DND-41 (cell line): ENCODE measurements at regions not wholly inside any gene's neighbourhood (a gene's known extent, or its start where the extent isn't known, plus 50 kb on each side); places are given as distances from the start of the nearest gene placed in this dataset.

Experiments
- ATAC-seq: fragments of 200-7000 bp; cut with Tn5 transposase; 3 replicates; pipeline ENCODE4 v1.9.1; 2021; ENCODE audit warnings: low read depth; ENCODE audit not compliant: insufficient read depth
- DNase-seq: peaks from one replicate; pipeline ENCODE4 v3.0.0-alpha.2; 2020
- H2AFZ ChIP-seq: 2 replicates; pipeline ENCODE4 v1.6.0; 2012; ENCODE audit warnings: low read depth, low read length
- H3K27ac ChIP-seq: 2 replicates; pipeline ENCODE4 v1.5.1; 2012; ENCODE audit warnings: low read length, inconsistent platforms
- H3K27me3 ChIP-seq: fragments of 200-600 bp; sonication (generic); 2 replicates; pipeline ENCODE4 v1.6.0; 2012; ENCODE audit warnings: low read length, mild to moderate bottlenecking, inconsistent platforms; ENCODE audit not compliant: insufficient read depth, poor library complexity
- H3K36me3 ChIP-seq: 2 replicates; pipeline ENCODE4 v1.5.1; 2012; ENCODE audit warnings: low read length, inconsistent platforms; ENCODE audit not compliant: insufficient read depth
- H3K4me1 ChIP-seq: 2 replicates; pipeline ENCODE4 v1.5.1; 2012; ENCODE audit warnings: mild to moderate bottlenecking, low read length; ENCODE audit not compliant: insufficient read depth
- H3K4me2 ChIP-seq: 2 replicates; pipeline ENCODE4 v1.6.0; 2012; ENCODE audit warnings: mild to moderate bottlenecking, moderate library complexity, low read length, inconsistent platforms; ENCODE audit not compliant: insufficient read depth
- H3K4me3 ChIP-seq, 2 experiments: fragments of 200-600 bp in 1 of 2; shearing (Covaris generic) in 1 of 2; 2 replicates each; pipeline ENCODE4 v1.5.1; 2012 to 2016; ENCODE audit warnings: inconsistent platforms in 2 of 2, low read length in 2 of 2, mild to moderate bottlenecking in 2 of 2, low read depth in 1 of 2, moderate library complexity in 1 of 2
- H3K79me2 ChIP-seq: 2 replicates; pipeline ENCODE4 v1.6.0; 2012; ENCODE audit warnings: low read length, inconsistent platforms; ENCODE audit not compliant: insufficient read depth
- H3K9ac ChIP-seq: 2 replicates; pipeline ENCODE4 v1.6.0; 2012; ENCODE audit warnings: low read depth, mild to moderate bottlenecking, inconsistent platforms, low read length, moderate library complexity
- H3K9me3 ChIP-seq: 2 replicates; pipeline ENCODE4 v1.5.1; 2012; ENCODE audit warnings: low read length, moderate library complexity, mild to moderate bottlenecking, inconsistent platforms; ENCODE audit not compliant: insufficient read depth, severe bottlenecking
- H4K20me1 ChIP-seq: 2 replicates; pipeline ENCODE4 v1.6.0; 2012; ENCODE audit warnings: low read length; ENCODE audit not compliant: insufficient read depth
- EZH2 ChIP-seq: IDR thresholded peaks from 3 replicates; pipeline ENCODE4 v1.6.1; 2012; ENCODE audit warnings: borderline replicate concordance, low read depth, mild to moderate bottlenecking, moderate library complexity, low read length, inconsistent platforms; ENCODE audit not compliant: severe bottlenecking
- TF ChIP-seq, protein P1 (sequence below): IDR thresholded peaks from 2 replicates; pipeline ENCODE4 v1.5.1; 2012; ENCODE audit warnings: borderline replicate concordance, low read length, moderate library complexity, mild to moderate bottlenecking; ENCODE audit not compliant: poor library complexity, severe bottlenecking; ENCODE audit errors: extremely low read depth

DNA sequence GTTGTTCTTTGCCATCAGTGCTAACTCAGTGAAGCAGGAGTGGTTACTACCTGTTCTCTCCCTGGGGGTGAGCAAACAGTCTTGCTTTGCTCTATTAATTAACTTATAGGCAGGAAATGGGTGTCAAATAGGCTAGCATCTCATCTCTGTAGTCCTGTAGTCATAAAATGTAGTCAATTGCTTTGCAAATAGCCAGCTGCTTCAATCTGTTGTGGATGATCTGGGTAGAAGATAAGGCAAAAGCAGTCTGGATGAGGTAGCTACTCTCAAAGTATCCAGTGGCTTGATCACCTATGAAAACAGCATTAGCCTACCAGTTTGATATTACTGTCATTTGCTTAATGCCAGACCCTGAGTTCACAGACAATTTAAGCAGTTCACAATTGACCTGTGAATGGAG lies 369.0 kb upstream of the TMTC1 start:
- H3K4me2 ChIP-seq: no peak overlapping the region
- TF ChIP-seq EZH2: no peak
- TF ChIP-seq, protein P1, sequence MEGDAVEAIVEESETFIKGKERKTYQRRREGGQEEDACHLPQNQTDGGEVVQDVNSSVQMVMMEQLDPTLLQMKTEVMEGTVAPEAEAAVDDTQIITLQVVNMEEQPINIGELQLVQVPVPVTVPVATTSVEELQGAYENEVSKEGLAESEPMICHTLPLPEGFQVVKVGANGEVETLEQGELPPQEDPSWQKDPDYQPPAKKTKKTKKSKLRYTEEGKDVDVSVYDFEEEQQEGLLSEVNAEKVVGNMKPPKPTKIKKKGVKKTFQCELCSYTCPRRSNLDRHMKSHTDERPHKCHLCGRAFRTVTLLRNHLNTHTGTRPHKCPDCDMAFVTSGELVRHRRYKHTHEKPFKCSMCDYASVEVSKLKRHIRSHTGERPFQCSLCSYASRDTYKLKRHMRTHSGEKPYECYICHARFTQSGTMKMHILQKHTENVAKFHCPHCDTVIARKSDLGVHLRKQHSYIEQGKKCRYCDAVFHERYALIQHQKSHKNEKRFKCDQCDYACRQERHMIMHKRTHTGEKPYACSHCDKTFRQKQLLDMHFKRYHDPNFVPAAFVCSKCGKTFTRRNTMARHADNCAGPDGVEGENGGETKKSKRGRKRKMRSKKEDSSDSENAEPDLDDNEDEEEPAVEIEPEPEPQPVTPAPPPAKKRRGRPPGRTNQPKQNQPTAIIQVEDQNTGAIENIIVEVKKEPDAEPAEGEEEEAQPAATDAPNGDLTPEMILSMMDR: no peak
- no peaks in the 10 kb centered on the region for H3K79me2 ChIP-seq
- H3K36me3 ChIP-seq: no peaks in the 10 kb centered on the region
- H3K4me3 ChIP-seq: no peak overlapping the region
- ATAC-seq (no peak), DNase-seq (no peak)
- no peak overlapping the region for H2AFZ ChIP-seq
- H3K9me3 ChIP-seq: no peaks in the 10 kb centered on the region
- H3K9ac ChIP-seq: no peak overlapping the region
- H3K4me1 ChIP-seq: no peaks in the 10 kb centered on the region
- H3K27me3 ChIP-seq: no peaks in the 10 kb centered on the region
- no peaks in the 10 kb centered on the region for H4K20me1 ChIP-seq
- H3K27ac ChIP-seq: no peak overlapping the region

DNA sequence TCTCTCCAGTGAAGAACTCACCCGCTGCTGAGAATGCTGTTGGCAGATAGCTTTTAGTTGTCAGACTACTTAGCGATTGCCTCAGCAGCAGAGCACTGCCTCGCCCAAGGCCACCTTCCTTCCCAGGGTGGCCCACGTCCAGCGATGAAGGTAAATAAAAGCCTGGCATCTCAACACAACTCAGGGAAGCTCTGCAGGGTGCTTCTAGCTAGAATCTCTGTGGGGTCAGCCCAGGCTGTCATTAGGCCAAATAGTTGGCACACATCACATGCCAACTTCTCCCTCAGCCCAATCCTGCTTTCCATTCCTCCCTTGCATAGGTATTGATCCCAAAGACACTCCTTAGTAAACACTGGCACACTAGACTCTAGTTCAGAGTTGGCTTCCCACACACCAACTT lies 368.1 kb upstream of the TMTC1 start:
- TF ChIP-seq, protein P1: no peak
- no peak for TF ChIP-seq EZH2
- DNase-seq (no peak), ATAC-seq (no peak)
- Histone ChIP-seq H3K4me1 (no peaks in the 10 kb centered on the region), H3K79me2 (no peaks in the 10 kb centered on the region), H3K27ac (no peak overlapping the region), H3K4me3 (no peak overlapping the region), H3K27me3 (no peaks in the 10 kb centered on the region), H4K20me1 (no peaks in the 10 kb centered on the region), H3K4me2 (no peak overlapping the region), H2AFZ (no peak overlapping the region), H3K36me3 (no peaks in the 10 kb centered on the region), H3K9me3 (no peaks in the 10 kb centered on the region), H3K9ac (no peak overlapping the region)

DNA sequence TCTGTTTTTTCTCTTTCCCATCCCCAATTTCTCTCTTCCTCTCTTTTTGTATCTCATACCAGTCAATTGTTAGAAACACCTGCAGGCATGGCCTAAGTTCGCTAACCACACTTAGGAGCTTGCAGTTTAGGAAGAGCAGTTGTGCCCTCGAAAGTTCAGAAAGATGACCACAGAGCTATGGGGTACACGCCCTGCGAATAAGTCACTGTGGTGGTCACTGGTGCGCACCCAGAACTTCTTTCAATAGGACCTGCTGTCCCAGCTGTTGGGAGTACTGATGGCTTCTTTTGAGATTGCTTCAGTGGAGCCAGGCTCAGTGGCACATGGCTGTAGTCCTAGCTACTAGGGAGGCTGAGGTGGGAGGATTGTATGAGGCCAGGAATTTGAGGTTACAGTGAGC lies 362.8 kb upstream of the TMTC1 start:
- no peak overlapping the region for H3K9ac ChIP-seq
- TF ChIP-seq, protein P1: no peak
- no peak for TF ChIP-seq EZH2
- H3K4me1 ChIP-seq: no peaks in the 10 kb centered on the region
- ATAC-seq (no peak), DNase-seq (no peak)
- no peak overlapping the region for H3K27ac ChIP-seq
- no peaks in the 10 kb centered on the region for H3K9me3 ChIP-seq
- no peaks in the 10 kb centered on the region for H4K20me1 ChIP-seq
- no peaks in the 10 kb centered on the region for H3K79me2 ChIP-seq
- no peak overlapping the region for H2AFZ ChIP-seq
- H3K4me2 ChIP-seq: no peak overlapping the region
- no peaks in the 10 kb centered on the region for H3K27me3 ChIP-seq
- H3K36me3 ChIP-seq: no peaks in the 10 kb centered on the region
- no peak overlapping the region for H3K4me3 ChIP-seq

DNA sequence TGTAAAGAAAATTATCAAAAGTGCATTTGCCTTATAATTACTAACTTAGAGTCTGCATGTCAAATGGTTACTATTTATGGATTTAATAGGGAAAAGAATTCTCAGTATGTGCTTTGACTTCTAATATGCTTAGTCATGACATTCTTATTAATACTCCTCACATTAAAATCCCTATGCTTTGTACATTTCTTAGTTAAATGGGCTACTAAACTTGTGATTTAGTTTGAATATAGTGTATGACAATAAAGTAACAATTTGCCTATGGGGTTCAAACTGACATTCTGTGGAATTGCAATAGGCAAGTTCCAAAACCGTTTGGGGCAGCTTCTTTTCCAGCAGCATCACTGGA lies 361.9 kb upstream of the TMTC1 start:
- Histone ChIP-seq H4K20me1 (no peaks in the 10 kb centered on the region), H3K27me3 (no peaks in the 10 kb centered on the region), H3K9me3 (no peaks in the 10 kb centered on the region), H3K27ac (no peak overlapping the region), H2AFZ (no peak overlapping the region), H3K36me3 (no peaks in the 10 kb centered on the region), H3K4me3 (no peak overlapping the region), H3K4me1 (no peaks in the 10 kb centered on the region), H3K4me2 (no peak overlapping the region), H3K9ac (no peak overlapping the region), H3K79me2 (no peaks in the 10 kb centered on the region)
- TF ChIP-seq EZH2: no peak
- TF ChIP-seq, protein P1: no peak
- no peak for DNase-seq
- ATAC-seq: no peak
